ENCODE measurements at regions not wholly inside any gene's neighbourhood (a gene's known extent, or its start where the extent isn't known, plus 50 kb on each side); places are given as distances from the start of the nearest gene placed in this dataset.
"Not testable (repeated sequence)": the region's sequence is repeated elsewhere in the genome, so short reads cannot be mapped to it uniquely, and the experiment has no call there.

GRCh38 chr6:81564470-81565068 is 187.9 kb downstream of the TENT5A start:
- DNase-seq (ENCODE audit: low read depth, low spot score) = no peak

DNA sequence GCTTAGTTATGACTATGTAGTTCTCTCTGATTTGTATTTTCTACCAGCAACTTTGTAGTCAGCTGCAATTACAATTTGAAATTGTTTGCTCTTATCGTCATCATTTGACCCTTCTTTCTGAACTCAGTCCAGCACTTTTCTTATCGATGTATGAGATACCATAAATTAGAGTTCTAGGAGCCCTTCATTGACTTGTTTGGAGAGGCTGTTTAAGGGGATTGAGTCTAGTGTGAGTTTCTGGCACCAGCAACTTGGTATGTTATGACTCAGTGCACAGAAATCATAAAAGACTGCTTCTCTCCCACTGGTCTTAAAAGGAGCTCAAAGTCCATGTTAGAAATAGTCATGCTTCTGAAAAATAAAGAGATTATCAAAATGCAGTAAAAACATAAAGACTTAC is 190.3 kb downstream of the TENT5A start:
- DNase-seq (ENCODE audit: low read depth, low spot score) = no peak

DNA sequence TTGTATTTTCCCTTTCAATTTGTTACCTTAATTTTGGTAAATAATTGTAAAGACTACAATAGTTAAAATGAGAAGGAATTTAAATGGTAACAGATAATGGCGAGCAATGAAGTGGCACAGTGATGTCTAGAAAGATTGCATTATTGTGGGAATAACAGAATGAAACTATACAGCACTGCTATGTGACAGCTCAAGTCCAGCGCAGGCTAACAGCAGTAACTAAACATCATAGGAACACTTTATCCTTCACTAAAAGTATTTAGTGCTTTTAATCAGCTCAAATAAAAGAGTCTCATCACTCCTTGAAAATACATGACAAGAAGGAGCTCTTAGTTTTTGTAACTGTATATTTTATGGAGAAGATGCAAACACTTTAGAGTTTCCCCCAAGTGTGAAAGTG is 190.8 kb downstream of the TENT5A start:
- DNase-seq (ENCODE audit: low read depth, low spot score) = no peak

DNA sequence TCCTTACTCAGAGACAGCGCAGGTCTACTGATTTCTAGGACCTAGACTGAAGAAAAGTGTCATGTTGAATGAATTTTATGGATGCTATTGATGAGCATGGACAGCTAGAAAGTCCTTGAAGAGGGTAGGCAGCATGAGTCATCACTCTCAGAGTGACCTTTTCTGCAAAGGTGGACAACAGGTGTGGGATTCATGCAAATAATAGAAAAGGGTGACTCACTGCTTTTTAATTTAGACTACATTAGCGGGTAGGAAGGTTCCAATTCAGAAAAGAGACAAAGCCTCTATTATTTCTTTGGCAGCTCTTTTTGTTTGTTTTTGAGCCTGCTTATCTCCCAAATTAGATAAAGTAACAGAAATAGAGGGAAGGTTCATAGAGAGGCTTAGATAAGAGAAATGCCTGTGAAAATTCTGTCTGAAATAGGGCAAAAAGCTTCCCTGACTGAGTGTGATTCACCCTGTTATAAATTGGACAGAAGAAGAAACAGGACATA is 191.4 kb downstream of the TENT5A start:
- DNase-seq (ENCODE audit: low read depth, low spot score) = no peak

- DNase-seq (ENCODE audit: low read depth, low spot score) = no peak
Measured at GRCh38 chr6:81557811-81558210, 194.7 kb downstream of the TENT5A start.

- DNase-seq (ENCODE audit: low read depth, low spot score) = no peak
Measured at GRCh38 chr6:81556551-81556950, 195.9 kb downstream of the TENT5A start.

GRCh38 chr6:81553216-81553615 is 199.3 kb downstream of the TENT5A start:
- DNase-seq (ENCODE audit: low read depth, low spot score) = no peak

- no peak for DNase-seq (ENCODE audit: low read depth, low spot score)
Measured at GRCh38 chr6:81552644-81553043, 199.8 kb downstream of the TENT5A start.

DNA sequence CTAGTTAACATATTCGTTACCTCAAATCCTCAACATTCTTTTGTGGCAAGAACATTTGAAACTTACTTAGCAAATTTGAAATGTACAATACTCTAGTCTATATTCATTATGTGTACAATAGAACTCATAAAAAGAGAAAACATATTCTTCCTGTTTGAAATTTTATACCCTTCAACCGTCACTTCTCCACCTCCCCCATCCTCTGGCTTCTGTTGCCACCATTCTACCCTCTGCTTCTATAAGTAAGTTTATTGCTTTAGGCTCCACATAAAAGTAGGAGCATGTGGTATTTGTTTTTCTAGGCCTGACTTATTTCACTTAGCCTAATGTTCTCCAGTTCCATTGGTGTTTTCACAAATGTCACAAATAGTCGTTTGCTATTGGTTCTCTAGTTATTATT is 205.3 kb downstream of the TENT5A start:
- no peak for DNase-seq (ENCODE audit: low read depth, low spot score)

GRCh38 chr6:81534934-81535465 is 217.5 kb downstream of the TENT5A start:
- no peak for DNase-seq (ENCODE audit: low read depth, low spot score)

GRCh38 chr6:81531869-81532561 is 220.5 kb downstream of the TENT5A start:
- DNase-seq (ENCODE audit: low read depth, low spot score) = no peak

- DNase-seq (ENCODE audit: low read depth, low spot score) = no peak
Measured at GRCh38 chr6:81517455-81517854, 235.0 kb downstream of the TENT5A start.

GRCh38 chr6:81515562-81516453 is 236.7 kb downstream of the TENT5A start:
- DNase-seq (ENCODE audit: low read depth, low spot score) = no peak

DNA sequence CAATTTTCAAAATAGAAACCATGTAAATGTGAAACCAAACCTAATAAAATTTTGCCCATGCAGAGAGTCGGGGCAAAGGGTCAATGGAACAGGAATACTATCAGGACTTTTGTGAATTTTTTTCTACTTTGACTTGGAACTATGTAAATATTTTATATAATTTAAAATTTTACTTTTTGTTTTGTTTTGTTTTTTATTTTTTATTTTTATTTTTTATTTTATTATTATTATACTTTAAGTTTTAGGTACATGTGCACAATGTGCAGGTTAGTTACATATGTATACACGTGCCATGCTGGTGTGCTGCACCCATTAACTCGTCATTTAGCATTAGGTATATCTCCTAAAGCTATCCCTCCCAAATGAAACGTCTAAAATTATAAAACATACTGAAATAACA is 238.3 kb downstream of the TENT5A start:
- not testable (repeated sequence) for DNase-seq (ENCODE audit: low read depth, low spot score)

DNA sequence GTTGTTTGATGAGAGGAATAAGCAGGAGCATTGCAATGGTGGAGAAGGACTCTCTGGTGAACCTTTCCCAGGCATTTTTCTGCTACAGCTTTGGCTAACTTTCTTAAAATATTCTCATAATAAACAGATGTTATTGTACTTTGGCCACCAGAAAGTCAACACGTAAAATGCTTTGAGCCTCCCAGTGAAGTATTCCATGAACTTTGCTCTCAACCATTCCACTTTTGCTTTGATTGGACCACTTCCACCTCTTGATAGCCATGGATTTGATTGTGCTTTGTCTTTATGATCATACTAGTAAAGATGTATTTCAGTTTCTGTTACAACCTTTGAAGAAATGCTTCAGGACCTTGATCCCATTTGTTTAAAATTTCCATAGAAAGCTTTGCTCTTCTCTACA is 241.1 kb downstream of the TENT5A start:
- peak; percentile 38 for DNase-seq (ENCODE audit: low read depth, low spot score)

- DNase-seq (ENCODE audit: low read depth, low spot score) = no peak
Measured at GRCh38 chr6:81495999-81496398, 256.5 kb downstream of the TENT5A start.

DNA sequence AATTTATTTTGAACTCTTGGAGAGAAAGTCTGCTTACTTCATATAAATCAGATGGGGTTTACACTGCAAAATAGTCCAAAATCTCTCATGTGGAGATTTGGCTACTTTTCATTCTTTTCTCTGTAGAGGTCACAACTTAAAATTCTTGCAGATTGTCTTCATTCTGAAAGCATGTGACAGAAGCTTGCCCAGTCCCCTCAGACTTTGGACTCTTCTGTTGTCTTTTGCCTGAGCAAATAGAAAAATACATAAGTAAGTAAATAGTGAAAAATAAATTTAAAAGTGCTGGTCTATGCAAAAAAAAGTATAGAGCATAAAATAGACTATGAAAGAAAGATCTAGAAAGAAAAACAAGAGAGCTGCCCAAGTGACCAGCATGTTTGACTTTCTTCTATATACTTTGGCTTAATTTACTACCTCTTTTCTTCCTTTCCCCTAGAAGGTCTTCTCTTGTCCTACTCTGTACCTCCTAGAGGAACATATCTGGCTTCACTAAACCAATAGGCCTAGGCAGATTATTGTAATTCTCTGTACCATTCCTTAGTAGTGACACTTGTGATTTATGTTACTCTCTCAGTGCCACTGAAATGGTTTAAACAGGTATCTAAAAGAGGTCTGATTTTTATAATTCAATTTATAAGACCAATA is 260.9 kb downstream of the TENT5A start:
- DNase-seq (ENCODE audit: low read depth, low spot score) = no peak

- no peak for DNase-seq (ENCODE audit: low read depth, low spot score)
Measured at GRCh38 chr6:81487489-81487888, 265.0 kb downstream of the TENT5A start.

GRCh38 chr6:81486234-81486633 is 266.2 kb downstream of the TENT5A start:
- no peak for DNase-seq (ENCODE audit: low read depth, low spot score)

DNA sequence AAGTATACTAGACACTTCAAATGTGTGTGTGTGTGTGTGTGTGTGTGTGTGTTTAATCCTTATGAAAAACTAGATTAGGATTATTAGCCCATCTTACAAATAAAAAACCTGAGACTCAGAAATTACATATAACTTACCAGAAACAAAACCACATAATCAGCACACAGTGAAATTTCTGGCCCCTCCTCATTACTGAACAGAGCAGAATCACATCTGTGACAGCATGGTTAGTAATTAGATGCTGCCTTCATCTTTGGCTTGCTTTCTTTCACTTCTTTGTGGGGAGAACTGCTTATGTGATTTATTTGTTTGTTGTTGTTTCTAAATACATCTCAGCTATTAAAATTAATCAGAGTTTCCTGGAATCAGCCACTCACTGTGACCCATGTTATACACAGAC is 267.1 kb downstream of the TENT5A start:
- no peak for DNase-seq (ENCODE audit: low read depth, low spot score)

DNA sequence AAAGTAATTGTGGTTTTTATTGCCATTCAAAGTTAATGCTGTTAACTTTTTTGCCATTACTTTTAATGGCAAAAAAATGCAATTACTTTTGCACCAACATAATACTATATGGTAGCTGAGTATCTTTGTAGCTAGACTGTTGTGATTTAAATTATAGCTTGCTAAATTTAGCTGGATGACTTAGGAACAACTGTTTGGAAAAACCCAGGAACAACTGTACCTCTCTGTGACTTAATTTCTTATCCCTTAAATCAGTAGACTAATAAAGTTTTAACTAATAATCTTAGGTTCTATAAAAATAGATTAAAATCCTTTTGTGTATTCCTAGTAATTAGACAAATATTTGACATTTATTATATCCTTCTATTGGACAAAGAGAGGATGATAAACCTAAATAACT is 268.2 kb downstream of the TENT5A start:
- DNase-seq (ENCODE audit: low read depth, low spot score) = no peak

DNA sequence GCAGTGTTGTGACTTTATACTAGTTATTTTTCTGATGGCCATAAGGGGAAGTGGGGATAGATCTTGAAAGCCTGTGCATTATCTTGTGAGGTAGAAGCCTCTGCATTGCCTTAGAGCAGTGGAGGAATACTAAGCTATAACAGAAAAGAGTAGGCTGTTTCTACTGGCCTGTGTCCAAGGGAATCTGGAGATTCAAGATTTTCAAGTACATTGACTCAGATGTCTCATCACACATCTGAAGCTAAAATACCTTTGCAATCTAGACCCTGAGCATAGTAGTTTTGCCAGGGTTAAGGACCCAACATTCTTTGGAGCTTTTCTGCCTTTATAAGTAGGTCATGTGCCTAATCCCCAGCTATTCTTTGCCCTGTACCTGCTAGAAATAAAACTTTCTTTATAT is 272.3 kb downstream of the TENT5A start:
- no peak for DNase-seq (ENCODE audit: low read depth, low spot score)
